ENCODE measurements at regions not wholly inside any gene's neighbourhood (a gene's known extent, or its start where the extent isn't known, plus 50 kb on each side); places are given as distances from the start of the nearest gene placed in this dataset.
"Not testable (repeated sequence)": the region's sequence is repeated elsewhere in the genome, so short reads cannot be mapped to it uniquely, and the experiment has no call there.

DNA sequence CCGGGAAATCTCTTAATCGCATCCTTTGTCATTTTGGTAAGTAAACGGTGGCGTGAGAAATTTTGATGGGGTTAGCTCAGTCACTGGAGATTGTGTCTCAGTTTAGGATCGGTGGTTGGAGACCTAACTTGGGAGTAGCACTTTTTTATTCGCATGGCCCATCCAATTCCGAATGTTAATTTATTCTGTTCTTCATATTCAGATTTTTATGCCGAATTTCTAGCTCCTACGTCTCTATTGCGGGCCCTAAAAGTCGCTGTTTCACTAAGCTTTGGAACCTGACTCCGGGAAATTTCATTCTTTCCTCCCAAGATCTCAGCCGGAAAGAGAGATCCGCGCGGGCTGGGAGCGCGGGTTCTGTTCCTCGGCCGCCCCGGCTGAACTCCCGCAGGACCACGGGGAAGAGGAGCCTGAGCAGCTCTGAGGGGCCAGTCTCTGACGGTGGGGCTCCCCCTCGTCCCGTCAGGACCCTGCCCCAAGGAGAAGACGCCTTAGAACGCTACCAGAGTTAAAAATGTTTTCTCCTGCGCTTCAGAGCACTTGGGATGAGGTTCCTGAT, 279.7 kb downstream of the FAM72C start:
- DNase-seq = no peak

DNA sequence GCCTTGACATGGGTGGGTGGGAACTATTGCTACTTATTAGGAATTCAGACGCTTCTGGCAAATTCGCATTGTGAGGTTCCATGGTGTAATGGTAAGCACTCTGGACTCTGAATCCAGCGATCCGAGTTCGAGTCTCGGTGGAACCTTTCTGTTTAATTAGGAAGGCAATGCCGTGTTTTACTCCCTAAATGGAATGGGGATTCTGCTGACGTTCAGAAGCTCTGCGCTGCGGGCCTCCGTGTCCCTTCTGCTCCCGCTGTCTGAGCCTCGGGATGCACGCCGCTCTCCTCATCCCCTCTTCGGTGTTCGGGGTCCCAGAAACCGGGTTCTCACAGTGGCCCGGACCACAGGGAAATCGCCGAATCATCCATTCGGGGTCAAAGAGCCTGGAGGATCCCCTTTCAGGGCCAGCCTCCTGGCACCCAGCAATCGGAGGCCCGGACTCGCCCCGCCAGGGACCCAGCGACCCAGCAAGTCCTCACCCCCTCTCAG, 280.3 kb downstream of the FAM72C start:
- no peak for DNase-seq

DNA sequence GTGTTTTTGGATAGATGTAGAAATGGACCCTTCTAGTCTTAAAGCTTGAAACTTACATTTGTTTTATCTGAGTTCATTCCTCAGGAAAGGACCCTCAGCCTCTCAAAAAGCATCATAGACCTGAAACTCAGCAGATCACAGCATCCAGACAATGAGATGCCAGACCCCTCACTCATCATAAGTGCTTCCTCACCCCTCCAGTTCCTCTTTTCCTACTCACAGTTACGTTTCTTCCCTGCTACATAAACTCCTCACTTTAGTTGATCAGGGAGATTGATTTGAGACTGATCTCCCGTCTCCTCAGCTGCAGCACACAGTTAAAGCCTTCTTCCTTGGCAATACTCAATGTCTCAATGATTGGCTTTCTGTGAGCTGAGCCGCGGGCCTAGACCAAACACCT, 282.0 kb downstream of the FAM72C start:
- no peak for DNase-seq

DNA sequence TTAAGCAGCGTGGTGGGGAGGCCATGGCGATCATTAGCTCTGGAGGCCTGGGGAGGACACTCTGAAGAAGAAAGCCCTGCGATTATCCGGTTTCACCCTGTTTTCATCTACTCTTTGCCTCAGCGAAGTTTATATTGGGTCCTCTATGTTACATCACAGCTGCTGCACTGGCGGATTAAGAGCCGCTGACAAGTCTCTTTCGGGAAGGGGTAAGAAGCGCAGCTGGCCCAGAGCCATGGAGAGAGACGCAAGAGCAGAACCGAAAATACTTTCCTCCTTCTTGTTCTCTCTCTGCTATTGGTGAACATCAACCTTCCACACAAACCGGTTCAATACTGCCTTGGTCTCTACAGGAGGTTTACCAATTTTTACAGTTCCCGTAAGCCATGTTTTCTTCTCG, 291.5 kb downstream of the FAM72C start:
- DNase-seq = no peak

DNA sequence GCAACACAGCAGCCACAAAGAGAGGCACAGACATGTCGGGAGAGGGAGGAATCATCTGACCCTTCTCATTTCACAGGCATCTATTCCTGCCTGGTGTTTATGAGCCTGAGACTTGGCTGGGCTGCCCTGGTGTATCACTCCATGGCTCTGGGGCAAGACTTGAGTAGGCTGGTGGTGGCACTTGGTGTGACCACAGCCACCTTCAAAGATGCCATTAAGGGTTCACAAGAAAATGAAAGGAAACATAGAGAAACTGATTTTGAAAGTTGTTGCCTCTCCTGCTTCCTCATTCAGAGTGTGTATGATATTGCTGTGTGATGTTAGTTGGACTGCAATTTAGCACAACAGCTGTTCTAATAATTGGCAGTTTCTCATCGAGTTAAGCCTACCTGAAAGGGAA, 298.8 kb downstream of the FAM72C start:
- no peak for DNase-seq

DNA sequence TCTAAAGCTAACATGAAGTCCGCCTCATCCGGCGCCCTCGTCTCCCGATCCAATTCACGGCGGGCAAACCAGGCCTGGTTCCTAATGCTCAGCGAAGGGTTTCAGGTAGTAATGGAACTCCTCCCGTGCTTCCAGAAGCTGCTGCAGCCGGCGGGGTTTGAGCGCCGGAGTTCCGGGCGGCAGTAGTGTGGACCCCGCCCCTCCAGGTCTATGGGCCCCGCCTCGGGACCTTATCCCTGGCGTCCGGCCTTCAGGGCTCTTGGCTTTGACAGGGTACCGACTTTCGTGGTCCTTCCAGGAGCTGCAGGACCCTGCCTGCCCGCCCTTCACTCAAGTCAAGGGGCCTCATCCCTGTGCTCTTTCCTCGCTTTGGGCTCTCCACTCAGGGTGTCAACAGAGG, 304.1 kb downstream of the FAM72C start:
- DNase-seq = no peak

DNA sequence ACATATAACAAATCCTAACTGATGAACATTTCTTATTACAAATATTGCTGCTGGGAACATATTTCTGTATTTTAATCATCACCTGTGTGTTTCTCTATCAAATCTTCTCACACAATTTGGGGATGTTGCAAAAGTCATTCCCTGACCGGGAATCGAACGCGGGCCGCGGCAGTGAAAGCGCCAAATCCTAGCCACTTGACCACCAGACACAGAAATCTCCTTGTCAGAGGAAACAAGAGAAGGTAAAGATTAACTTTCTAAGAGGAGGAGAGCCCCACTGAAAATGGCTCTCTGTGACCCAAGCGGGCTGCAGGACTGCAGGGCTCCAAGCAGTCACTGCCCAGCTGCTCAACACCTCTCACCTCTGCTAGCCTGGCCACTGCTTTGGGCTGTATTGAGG, 304.9 kb downstream of the FAM72C start:
- no peak for DNase-seq

DNA sequence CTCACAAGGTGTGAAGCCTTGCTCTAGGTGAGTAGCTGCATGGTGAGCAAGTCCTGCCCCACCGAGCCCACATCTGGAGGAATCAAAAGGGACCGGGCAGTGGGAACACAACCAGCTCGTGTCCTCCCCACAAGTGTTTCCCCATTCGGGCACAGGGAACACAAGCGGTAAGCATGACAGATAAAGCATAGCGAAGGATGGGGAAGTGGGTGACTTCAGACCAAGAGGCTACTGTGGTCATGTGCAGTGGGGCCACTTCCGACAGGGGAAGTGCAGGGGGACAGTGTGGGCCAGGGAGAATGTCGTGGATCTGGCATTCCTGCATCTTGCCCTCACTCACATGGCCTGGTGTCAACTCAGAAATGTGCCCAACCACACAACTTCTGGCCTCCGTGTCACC, 306.2 kb downstream of the FAM72C start:
- DNase-seq = no peak

DNA sequence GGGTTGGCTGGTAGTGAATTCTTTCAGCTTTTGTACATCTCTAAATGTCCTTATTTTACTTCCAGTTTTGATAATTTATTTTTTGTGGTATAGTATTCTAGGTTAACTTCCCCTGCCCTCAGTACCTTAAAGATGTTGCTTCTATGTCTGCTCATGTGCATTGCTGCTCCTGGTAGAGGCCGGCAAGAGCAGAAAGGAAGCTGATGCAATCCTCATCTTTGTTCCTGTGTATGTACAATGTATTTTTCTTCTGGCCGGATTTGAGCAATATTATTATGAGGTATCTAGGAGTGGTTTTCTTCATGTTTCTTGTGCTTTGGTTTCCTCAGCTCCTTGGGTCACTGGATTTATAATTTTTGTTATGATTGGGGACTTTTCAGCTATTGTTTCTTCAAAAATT, 308.7 kb downstream of the FAM72C start:
- DNase-seq = not testable (repeated sequence)

DNA sequence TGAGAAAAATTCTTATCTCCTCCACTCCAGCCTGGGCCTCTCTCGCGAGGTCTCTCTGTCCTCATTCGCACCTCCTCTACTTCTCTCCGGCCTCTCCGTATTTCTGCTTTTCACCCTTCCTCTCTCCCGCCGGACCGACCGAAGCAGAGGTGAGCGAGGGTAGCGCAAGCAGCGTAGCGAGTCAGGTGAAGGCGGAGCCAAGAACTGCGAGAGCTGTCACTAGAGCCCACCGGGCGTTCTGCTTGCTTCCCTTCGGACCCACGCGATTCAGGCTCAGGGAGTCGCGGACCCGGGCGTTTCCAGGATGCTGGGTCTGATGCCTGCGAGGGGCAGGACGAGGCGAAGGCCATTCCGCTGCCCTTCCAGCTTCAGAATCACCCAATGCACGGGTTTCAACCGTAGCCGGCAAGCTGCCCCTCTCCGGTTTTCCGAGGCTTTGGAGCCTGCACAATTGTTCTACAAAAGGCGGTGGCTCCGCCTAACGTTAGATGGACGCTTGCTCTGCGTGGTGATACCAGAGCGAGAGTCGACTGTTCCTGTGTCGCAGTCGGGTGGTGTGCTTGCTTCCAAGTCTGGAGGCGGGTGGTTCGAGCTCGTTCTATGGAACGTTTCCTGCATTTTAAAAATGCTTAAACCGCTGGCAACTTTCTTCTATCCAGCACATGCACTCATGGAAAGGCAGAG, 310.2 kb downstream of the FAM72C start:
- no peak for DNase-seq

DNA sequence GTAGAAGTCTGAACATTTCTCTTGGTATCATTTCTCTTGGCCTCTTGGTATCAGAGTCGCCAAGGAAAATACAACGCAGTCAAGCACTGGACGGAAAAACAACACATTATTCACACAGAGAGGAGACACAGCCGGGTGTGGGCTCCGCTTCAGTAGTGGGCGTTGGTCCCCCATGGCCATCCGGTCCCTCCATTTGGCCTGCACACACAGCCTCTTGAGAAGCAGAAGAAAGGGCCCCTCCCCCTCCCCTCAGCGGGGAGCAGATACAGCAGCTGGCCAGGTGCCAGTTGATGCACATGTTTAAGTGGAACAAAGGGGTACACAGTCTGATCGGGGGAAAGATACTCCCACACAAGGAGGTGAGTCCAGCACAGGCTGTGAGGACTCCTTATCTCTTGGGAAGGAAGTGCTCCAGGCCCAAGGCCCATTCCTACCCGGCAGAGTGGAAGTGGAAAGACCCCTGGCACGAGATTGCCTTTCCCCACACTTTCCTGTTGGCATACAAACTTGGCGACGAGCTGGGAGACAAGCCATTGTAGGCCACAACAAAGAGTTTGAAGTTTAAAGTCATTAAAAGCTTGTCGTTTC, 311.3 kb downstream of the FAM72C start:
- no peak for DNase-seq

DNA sequence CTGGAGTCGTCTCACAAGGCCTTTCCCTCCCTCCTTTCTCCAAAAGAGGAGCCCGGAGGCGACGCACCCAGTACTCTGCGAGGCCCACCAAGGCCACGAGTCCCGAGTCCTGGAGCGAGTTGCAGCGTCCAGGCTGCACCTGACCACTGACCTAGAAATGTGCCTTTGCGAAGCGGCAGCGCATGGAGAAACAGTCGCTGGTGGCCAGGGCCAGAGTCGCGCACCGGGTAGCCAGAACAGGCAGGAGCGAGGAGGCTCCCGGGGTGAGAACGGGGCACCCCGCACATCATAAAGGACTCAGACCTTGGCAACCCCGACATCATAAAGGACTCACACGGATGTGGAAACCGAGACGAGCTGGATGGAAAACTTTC, 318.4 kb downstream of the FAM72C start:
- DNase-seq = no peak

DNA sequence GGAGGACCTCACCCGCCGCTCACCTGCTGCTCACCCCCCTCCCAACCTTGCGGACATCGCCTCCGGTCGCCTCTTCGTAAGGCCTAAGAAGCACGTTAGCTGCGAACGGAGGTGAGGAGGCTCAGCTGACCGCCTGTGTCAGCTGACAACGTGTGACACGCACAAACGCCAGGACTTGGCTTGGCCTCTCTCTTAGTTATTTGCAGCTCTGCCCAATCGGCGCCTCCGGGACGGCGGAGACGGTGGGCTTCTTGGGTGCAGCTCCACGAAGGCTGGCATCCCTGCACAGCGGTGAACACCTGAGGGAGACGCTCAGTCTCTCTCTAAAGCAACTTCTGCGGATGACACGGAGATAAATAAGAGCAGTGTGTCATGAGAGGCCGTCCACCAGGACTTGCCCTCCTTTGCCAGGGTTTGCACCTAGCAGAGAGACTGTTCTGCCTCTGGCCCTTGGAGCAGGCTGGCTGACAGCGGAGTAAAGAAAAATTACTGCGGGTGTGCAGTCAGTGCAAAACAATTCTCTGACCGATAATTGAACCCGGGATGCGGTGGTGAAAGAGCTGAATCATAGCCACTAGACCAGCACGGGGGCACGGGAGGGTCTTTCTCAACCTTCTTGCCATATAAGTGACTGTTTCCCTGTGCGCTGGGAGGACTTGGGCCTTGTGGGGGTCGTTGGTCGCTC, 318.9 kb downstream of the FAM72C start:
- DNase-seq = no peak

DNA sequence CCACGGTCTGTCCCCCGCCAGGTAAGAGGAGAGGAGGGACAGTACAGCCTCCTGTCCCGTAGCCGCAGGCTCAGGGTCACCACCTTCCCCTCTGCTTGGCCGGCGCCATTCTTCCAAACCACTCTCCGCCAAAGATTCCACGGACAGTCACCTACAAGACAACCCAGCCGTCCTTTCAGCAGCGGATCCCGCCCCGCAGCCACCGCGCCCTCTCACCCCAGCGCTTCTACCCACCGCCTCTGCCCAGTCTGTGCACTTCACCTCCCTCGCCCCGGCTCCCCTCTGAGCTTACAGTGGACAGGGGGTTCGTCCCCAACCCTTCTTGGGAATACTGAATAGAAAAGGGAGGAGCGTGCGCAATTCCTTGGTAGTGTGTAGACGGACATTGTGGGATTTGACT, 319.6 kb downstream of the FAM72C start:
- no peak for DNase-seq

DNA sequence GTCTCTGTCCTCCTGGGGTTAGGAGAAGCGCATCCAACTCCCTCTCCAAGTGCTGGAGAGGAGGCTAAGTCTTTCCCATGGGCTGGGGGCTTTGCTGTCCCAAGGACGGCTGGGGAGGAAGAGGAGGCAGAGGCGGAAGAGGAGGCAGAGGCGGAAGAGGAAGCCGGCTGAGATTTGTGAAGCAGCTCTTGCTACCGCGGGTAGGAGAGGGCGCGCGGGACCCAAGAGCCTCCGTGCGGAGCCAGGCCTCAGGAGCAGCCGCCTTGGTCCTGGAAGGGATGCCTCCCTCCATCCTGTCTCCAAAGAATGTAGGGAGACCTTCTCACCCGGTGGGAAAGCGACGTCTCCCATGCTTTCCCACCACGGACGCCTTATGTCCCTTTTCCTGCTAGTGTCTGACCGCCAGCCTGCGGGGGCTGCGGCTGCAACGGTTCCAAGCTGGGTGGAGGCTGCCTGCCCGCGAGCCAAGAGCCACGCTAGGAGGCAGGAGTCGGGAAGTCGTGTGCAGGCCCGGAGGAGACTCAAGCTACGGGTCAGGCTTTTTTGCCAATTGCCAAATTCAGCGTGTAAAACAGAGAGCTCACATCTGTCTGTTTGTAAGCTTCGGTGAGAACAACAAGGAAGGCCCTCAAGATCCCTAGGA, 320.3 kb downstream of the FAM72C start:
- DNase-seq = no peak

DNA sequence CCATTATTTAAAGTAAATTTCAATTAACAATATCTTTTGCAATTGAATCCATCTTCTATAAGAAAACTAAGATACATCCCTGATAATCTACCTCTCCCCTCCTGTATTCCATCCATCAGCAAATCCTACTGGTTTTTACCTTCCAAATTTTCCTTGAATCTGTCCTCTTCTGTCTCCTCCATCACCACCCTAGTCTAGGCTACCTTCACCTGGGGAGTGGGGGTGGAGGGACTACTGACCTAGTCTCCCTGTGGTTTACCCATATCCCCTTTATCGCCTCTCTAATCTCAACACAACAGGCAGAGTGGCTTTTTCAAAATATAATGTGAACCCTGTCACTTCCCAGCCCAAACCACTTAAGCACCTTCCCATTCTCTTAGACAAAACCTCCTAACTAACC, 327.8 kb downstream of the FAM72C start:
- DNase-seq = not testable (repeated sequence)

DNA sequence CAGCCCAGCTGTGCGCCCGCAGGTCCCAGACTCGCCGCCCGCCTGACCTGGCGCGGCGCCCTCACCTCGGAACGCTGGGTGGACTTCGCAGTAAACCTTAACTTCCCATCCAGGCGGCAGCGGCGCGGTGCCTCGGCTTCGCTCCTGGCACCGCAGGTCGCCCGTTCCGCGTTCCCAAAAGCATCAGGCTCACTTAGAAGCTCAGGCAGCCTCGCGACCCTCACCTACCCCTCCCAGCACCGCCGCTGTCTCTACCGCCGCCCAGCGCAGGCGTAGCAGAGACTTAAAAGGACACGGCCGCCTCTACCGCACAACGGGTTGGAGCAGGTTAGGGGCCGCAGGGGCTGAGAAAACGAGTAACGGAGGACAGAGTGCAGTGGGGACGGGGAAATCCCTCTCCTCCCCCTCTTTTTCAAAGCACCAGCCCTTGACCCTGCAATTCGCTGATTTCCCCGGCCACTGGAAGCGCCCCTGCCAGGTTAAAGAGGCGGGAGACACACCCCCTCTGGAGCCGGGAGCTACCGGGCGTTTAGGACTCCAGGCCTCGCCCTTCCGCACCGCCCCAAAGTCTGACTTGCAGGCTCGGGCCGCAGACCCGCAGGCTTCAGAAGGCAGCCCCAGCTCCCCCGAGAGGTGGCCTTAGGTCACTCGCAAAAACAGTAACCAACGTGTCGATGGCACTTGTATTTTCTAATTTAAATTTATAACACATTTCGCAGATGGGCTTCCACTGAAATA, 328.5 kb downstream of the FAM72C start:
- DNase-seq = no peak

DNA sequence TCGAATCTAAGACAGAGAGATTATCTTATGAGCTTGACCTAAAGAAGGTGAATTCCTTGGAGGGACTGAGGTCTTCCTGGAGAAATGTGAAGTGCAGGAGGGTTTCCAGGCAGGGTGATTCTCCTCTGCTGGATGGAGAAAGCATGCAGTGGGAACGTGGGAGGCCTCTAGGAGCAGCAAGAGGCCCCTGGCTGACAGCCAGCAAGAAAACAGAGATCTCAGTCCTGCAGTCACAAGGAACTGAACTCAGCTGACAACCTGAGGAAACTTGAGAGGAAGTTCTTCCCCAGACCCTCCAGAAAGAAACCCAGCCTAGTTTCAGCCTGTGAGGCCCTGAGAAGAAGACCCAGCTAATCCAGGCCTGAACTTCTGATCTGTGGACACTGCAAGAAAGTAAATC, 345.9 kb downstream of the FAM72C start:
- DNase-seq = no peak

DNA sequence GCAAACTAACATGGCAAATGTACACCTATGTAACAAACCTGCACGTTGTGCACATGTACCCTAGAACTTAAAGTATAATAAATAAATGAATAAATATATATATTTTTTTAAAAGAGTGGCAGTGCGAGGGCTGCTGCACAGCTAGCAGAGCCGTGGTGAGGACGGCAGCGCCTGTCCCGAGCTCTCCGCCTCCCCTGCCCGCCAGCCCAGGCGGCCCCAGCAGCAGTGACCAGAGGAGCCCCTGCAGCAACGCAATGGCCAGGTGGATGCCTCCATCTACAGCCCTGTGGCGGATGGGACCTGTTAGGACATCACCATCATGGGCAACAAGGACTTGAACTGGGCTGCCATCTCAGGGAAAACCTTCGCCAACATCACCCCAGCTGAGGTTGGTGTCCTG, 351.9 kb downstream of the FAM72C start:
- no peak for DNase-seq

DNA sequence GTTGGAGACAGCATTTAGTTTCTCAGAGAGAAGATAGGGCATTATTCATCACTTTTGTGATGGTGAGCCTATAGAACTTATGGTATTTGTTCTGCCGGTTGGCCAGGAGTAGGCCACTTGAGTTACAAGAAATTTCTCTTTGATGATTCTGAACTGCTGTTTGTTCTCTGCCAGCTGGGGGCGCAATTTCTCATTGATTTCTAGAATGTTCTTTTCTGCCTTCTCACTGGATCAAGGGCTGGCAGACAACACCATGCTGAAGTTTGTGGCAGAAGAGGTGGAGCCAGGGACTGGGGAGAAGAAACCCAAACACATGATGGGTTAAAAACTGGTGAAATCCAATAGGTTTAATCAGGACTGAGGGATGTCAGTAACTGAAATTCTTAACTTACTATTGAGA, 360.6 kb downstream of the FAM72C start:
- no peak for DNase-seq

DNA sequence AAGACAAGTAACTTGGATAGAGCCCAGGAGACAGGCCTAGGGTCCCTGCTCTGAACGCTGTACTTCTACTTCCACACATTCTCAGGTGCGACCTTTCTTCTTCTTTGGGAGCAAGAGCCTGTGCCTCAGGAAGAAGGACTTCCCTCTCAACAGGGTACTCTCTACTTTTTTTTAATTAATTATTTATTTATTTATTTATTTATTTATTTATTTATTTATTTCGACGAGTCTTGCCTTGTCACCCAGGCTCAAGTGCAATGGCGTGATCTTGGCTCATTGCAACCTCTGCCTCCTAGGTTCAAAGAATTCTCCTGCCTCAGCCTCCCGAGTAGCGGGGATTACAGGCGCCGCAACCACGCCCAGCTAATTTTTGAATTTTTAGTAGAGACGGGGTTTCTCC, 361.6 kb downstream of the FAM72C start:
- DNase-seq = no peak

DNA sequence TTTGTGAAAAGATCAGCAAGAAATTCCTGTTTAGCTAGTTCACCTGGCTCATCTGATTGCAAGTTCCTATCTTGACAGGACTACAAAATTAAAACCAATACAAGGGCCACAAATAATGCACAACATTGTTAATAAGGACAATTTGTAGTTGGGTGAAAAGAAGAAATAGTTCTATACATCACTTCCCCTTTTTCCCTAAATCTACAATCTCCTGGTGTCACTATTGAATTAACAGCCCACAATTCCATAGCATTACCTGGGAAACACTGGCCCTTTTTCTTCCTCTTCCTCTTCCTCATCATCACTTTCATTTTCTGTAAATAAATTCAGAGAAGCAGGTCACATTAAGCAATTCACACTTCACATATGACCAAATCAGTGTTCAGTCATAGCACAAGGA, 366.9 kb downstream of the FAM72C start:
- no peak for DNase-seq

DNA sequence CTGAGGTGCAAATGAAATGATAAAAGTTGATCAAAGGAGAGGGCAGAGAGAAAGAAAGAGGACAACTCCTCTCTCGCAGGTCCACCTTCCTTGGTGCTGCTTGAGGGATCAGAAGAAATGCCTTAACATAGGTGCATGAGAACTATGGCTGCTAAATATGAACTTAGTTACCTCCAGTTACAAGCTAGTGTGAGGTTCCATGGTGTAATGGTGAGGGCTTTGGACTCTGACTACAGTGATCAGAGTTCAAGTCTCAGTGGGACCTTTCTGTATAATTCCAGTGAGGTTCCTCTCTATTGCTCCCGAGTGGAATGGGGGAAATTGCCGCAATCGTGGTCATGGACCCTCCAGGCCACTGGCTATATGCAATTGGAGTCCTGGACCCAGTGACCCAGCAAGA, 387.3 kb downstream of the FAM72C start:
- no peak for DNase-seq

Measured in activated CD4-positive, CD25-positive, alpha-beta regulatory T cell (primary cell).